ENCODE measurements at regions not wholly inside any gene's neighbourhood (a gene's known extent, or its start where the extent isn't known, plus 50 kb on each side); places are given as distances from the start of the nearest gene placed in this dataset.

DNA sequence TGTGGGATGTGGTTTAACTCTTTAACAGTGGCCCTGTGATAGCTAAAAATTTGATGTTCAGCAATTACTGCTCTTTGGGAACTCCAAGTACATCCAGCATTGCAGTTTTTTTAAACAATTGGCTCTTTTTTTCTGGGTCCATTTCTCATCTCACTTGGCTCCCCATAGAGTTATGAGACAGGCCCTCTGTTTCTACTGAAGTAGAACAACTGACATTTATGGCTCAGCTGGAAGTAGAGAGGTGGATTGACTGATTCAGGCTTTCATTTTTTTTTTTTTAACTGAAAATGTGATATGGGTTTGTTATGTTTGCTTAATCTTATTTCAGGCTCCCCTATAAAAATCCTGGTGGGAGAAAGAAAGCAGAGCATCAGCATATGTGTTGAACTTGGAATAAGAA, 96.6 kb upstream of the CD180 start:
- H3K4ac ChIP-seq (ENCODE audit: low read depth, low read length), result no peak overlapping the region
- H3K9me3 ChIP-seq (ENCODE audit: control insufficient read depth, low read depth, low read length), result no peaks in the 10 kb centered on the region
- H4K20me1 ChIP-seq (ENCODE audit: control insufficient read depth, insufficient read depth, insufficient read length), result no peaks in the 10 kb centered on the region
- H4K91ac ChIP-seq (ENCODE audit: insufficient read length, low read depth, low read length), result no peak overlapping the region
- no peak for DNase-seq
- H2BK20ac ChIP-seq (ENCODE audit: low read depth, low read length, poor library complexity, severe bottlenecking), result no peak overlapping the region
- H3K27me3 Mint-ChIP-seq (ENCODE audit: low read depth), result no peaks in the 10 kb centered on the region
- H2AFZ ChIP-seq (ENCODE audit: low read length), result no peak overlapping the region
- no peak overlapping the region for H2BK120ac ChIP-seq (ENCODE audit: low read depth, low read length, poor library complexity, severe bottlenecking)
- H3T11ph ChIP-seq (ENCODE audit: low read length), result no peak overlapping the region
- no peak overlapping the region for H3K14ac ChIP-seq (ENCODE audit: insufficient read depth, low read length)
- H3K9me3 Mint-ChIP-seq, result no peaks in the 10 kb centered on the region
- H3K23me2 ChIP-seq (ENCODE audit: insufficient read length, low read depth, low read length, poor library complexity, severe bottlenecking), result no peaks in the 10 kb centered on the region
- H4K5ac ChIP-seq (ENCODE audit: insufficient read length, low read depth, low read length), result no peak overlapping the region
- H3K79me2 ChIP-seq (ENCODE audit: insufficient read depth, low read length), result no peaks in the 10 kb centered on the region
- no peak overlapping the region for H2BK15ac ChIP-seq (ENCODE audit: low read depth, low read length)
- H3K4me2 ChIP-seq (ENCODE audit: insufficient read depth, insufficient read length, low read length), result no peak overlapping the region
- no peak overlapping the region for H2AK5ac ChIP-seq (ENCODE audit: insufficient read length, low read length)
- no peak overlapping the region for H3K27ac Mint-ChIP-seq
- H3K4me1 ChIP-seq (ENCODE audit: insufficient read depth, low read length), result no peaks in the 10 kb centered on the region
- H3K4me3 Mint-ChIP-seq, result no peak overlapping the region
- TF ChIP-seq, protein P1, sequence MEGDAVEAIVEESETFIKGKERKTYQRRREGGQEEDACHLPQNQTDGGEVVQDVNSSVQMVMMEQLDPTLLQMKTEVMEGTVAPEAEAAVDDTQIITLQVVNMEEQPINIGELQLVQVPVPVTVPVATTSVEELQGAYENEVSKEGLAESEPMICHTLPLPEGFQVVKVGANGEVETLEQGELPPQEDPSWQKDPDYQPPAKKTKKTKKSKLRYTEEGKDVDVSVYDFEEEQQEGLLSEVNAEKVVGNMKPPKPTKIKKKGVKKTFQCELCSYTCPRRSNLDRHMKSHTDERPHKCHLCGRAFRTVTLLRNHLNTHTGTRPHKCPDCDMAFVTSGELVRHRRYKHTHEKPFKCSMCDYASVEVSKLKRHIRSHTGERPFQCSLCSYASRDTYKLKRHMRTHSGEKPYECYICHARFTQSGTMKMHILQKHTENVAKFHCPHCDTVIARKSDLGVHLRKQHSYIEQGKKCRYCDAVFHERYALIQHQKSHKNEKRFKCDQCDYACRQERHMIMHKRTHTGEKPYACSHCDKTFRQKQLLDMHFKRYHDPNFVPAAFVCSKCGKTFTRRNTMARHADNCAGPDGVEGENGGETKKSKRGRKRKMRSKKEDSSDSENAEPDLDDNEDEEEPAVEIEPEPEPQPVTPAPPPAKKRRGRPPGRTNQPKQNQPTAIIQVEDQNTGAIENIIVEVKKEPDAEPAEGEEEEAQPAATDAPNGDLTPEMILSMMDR (conservative IDR thresholded peaks at IDR 0.05), result no peak
- H3K27ac ChIP-seq (ENCODE audit: insufficient read length, low read depth, low read length), result no peak overlapping the region
- no peak overlapping the region for H3K23ac ChIP-seq (ENCODE audit: insufficient read length, low read depth, low read length)
- H3K79me1 ChIP-seq (ENCODE audit: insufficient read depth, low read depth, low read length, poor library complexity, severe bottlenecking), result no peaks in the 10 kb centered on the region
- H3K27me3 ChIP-seq (ENCODE audit: insufficient read depth, low read length), result no peaks in the 10 kb centered on the region
- no peak overlapping the region for H4K8ac ChIP-seq (replicated peaks; ENCODE audit: insufficient read length, low read depth, low read length)
- H2BK12ac ChIP-seq (ENCODE audit: insufficient read length, low read depth, low read length), result no peak overlapping the region
- no peak overlapping the region for H2BK5ac ChIP-seq (ENCODE audit: insufficient read length, low read length)
- no peak overlapping the region for H3K18ac ChIP-seq (ENCODE audit: insufficient read length, low read depth, low read length)
- H3K4me1 Mint-ChIP-seq, result no peaks in the 10 kb centered on the region
- no peaks in the 10 kb centered on the region for H3K36me3 Mint-ChIP-seq (ENCODE audit: insufficient read depth in 1 of 3, low read depth in 3 of 3)
- no peak overlapping the region for H3K56ac ChIP-seq (ENCODE audit: insufficient read length, low read depth, low read length)
- H3K9ac ChIP-seq (ENCODE audit: extremely low read depth, insufficient read length, low read length), result no peak overlapping the region
